ENCODE measurements at regions not wholly inside any gene's neighbourhood (a gene's known extent, or its start where the extent isn't known, plus 50 kb on each side); places are given as distances from the start of the nearest gene placed in this dataset.

DNA sequence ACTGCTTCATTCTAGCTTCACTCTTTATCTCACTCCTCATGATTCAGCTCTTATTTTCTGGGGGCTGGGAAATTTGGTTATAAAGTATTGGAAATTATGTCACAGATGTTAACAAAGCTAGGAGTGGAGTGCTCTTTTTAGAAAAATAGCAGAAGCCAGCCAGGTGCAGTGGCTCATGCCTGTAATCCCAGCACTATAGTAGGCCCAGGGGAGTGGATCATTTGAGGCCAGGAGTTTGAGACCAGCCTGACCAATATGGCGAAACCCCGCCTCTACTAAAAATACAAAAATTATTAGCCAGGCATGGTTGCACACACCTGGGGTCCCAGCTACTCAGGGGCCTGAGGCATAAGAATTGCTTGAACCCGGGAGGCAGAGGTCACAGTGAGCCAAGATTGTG is 97.2 kb upstream of the GUCY1A1 start:
- no peak for DNase-seq
- no peak overlapping the region for H3K27ac Mint-ChIP-seq
- H3K4me3 ChIP-seq (ENCODE audit: low read length), result no peak overlapping the region
- TF ChIP-seq, protein P1, sequence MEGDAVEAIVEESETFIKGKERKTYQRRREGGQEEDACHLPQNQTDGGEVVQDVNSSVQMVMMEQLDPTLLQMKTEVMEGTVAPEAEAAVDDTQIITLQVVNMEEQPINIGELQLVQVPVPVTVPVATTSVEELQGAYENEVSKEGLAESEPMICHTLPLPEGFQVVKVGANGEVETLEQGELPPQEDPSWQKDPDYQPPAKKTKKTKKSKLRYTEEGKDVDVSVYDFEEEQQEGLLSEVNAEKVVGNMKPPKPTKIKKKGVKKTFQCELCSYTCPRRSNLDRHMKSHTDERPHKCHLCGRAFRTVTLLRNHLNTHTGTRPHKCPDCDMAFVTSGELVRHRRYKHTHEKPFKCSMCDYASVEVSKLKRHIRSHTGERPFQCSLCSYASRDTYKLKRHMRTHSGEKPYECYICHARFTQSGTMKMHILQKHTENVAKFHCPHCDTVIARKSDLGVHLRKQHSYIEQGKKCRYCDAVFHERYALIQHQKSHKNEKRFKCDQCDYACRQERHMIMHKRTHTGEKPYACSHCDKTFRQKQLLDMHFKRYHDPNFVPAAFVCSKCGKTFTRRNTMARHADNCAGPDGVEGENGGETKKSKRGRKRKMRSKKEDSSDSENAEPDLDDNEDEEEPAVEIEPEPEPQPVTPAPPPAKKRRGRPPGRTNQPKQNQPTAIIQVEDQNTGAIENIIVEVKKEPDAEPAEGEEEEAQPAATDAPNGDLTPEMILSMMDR (IDR thresholded peaks at IDR 0.05), result no peak
- H3K36me3 ChIP-seq (ENCODE audit: insufficient read depth, low read length), result no peaks in the 10 kb centered on the region
- ChIA-PET POLR2A (no interaction called here), CTCF (no interaction called here)
- no peaks in the 10 kb centered on the region for H3K27me3 ChIP-seq (ENCODE audit: control insufficient read depth in 1 of 2, insufficient read depth in 2 of 2, low read length in 2 of 2)
- no peaks in the 10 kb centered on the region for H3K9me3 Mint-ChIP-seq
- H3K4me1 ChIP-seq (ENCODE audit: insufficient read depth, low read length), result no peaks in the 10 kb centered on the region
- H3K36me3 Mint-ChIP-seq (ENCODE audit: low read depth), result no peaks in the 10 kb centered on the region
- peaks cover 0 to 4% of the 10 kb centered on the region in 2 experiments for H3K9me3 ChIP-seq (ENCODE audit: control insufficient read depth in 1 of 2, insufficient read depth in 1 of 2, low read length in 2 of 2)
- H3K4me1 Mint-ChIP-seq (ENCODE audit: low read depth), result no peaks in the 10 kb centered on the region
- no peak overlapping the region for H3K27ac ChIP-seq (ENCODE audit: low read depth in 1 of 2, low read length in 2 of 2)
- intact Hi-C loops (cut with DNase I, micrococcal nuclease), result no loop called here
- H3K27me3 Mint-ChIP-seq, result no peaks in the 10 kb centered on the region
- ATAC-seq (ENCODE audit: poor library complexity), result no peak
- H3K4me3 Mint-ChIP-seq, result no peak overlapping the region

DNA sequence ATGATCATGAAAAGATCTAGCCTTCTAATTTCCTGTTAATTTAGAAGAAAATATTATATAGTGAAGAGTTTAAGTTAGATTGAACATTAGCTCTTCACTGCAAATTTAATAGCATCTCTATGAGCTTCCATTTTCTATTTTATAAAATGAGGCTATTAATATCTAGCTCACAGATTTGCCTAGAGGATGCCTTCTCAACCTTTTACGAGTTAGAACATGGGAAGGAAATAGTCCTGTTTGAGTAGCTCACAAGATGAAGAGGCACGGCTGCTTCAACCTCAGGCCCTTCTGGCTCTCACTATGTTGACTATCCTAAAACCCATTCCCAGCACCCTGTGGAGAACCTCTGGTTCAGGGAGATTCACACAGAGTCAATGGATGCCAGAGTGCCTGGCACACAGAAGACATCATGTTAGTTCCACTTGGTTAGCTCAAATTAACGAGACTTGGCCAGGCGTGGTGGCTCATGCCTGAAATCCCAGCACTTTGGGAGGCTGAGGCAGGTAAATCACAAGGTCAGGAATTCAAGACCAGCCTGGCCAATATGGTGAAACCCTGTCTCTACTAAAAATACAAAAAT is 97.9 kb upstream of the GUCY1A1 start:
- Mint-ChIP-seq H3K4me1 (ENCODE audit: low read depth) (no peaks in the 10 kb centered on the region), H3K36me3 (ENCODE audit: low read depth) (no peaks in the 10 kb centered on the region), H3K27ac (no peak overlapping the region), H3K4me3 (no peak overlapping the region), H3K27me3 (no peaks in the 10 kb centered on the region), H3K9me3 (no peaks in the 10 kb centered on the region)
- TF ChIP-seq, protein P1 (IDR thresholded peaks at IDR 0.05), result no peak
- ChIA-PET CTCF (no interaction called here), POLR2A (no interaction called here)
- intact Hi-C loops (cut with DNase I, micrococcal nuclease), result no loop called here
- Histone ChIP-seq H3K27me3 (ENCODE audit: control insufficient read depth in 1 of 2, insufficient read depth in 2 of 2, low read length in 2 of 2) (no peaks in the 10 kb centered on the region), H3K9me3 (ENCODE audit: control insufficient read depth in 1 of 2, insufficient read depth in 1 of 2, low read length in 2 of 2) (peaks cover 0 to 4% of the 10 kb centered on the region in 2 experiments), H3K27ac (ENCODE audit: low read depth in 1 of 2, low read length in 2 of 2) (no peak overlapping the region), H3K36me3 (ENCODE audit: insufficient read depth, low read length) (no peaks in the 10 kb centered on the region), H3K4me3 (ENCODE audit: low read length) (no peak overlapping the region), H3K4me1 (ENCODE audit: insufficient read depth, low read length) (no peaks in the 10 kb centered on the region)
- ATAC-seq (ENCODE audit: poor library complexity) (no peak), DNase-seq (no peak)

DNA sequence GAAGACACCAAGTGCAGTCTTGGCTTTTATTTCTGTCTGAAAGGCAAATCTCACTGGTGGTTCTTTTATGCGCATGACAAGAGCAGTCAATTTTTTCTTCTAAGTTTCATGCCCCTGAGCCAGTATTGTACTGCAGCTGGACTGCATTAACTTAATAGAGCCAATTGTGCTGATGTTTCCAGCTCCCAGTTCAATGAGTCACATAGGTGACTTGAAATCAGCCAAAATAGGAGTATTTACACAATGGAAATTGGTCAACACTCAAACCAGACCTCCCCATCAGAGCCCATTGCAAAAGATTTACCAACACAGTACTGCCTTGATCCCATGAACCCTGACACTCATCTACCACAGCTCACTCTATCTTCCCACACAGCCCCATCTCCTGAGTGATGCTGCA is 100.3 kb upstream of the GUCY1A1 start:
- CTCF ChIA-PET, result no interaction called here
- Mint-ChIP-seq H3K4me3 (no peak overlapping the region), H3K4me1 (ENCODE audit: low read depth) (no peaks in the 10 kb centered on the region), H3K27ac (no peak overlapping the region), H3K36me3 (ENCODE audit: low read depth) (no peaks in the 10 kb centered on the region), H3K9me3 (no peaks in the 10 kb centered on the region), H3K27me3 (no peaks in the 10 kb centered on the region)
- no peaks in the 10 kb centered on the region for H3K9me3 ChIP-seq (ENCODE audit: control insufficient read depth in 1 of 2, insufficient read depth in 1 of 2, low read length in 2 of 2)
- H3K4me3 ChIP-seq (ENCODE audit: low read length), result no peak overlapping the region
- ATAC-seq (ENCODE audit: poor library complexity) (no peak), DNase-seq (no peak)
- POLR2A ChIA-PET, result no interaction called here
- intact Hi-C loops (cut with DNase I, micrococcal nuclease), result no loop called here
- no peaks in the 10 kb centered on the region for H3K4me1 ChIP-seq (ENCODE audit: insufficient read depth, low read length)
- H3K27me3 ChIP-seq (ENCODE audit: control insufficient read depth in 1 of 2, insufficient read depth in 2 of 2, low read length in 2 of 2), result no peaks in the 10 kb centered on the region
- H3K27ac ChIP-seq (ENCODE audit: low read depth in 1 of 2, low read length in 2 of 2), result no peak overlapping the region
- TF ChIP-seq, protein P1 (IDR thresholded peaks at IDR 0.05), result no peak
- no peaks in the 10 kb centered on the region for H3K36me3 ChIP-seq (ENCODE audit: insufficient read depth, low read length)

Data from CD4-positive, alpha-beta T cell (primary cell).